Ishikawa (cell line): ENCODE measurements at regions not wholly inside any gene's neighbourhood (a gene's known extent, or its start where the extent isn't known, plus 50 kb on each side); places are given as distances from the start of the nearest gene placed in this dataset.

Source experiments
- CEBPB ChIP-seq: IDR thresholded peaks from 2 replicates; pipeline ENCODE4 v1.6.1; 2012
- CREB1 ChIP-seq: IDR thresholded peaks from 2 replicates; pipeline ENCODE4 v1.6.1; 2012; ENCODE audit warnings: low read depth
- EGR1 ChIP-seq: IDR thresholded peaks from 2 replicates; pipeline ENCODE4 v1.6.1; 2012
- EP300 ChIP-seq: IDR thresholded peaks from 2 replicates; pipeline ENCODE4 v1.6.1; 2012; ENCODE audit warnings: borderline replicate concordance
- FOXM1 ChIP-seq: IDR thresholded peaks from 2 replicates; pipeline ENCODE4 v1.6.1; 2012; ENCODE audit warnings: low read depth, borderline replicate concordance
- MAX ChIP-seq: IDR thresholded peaks from 2 replicates; pipeline ENCODE4 v1.6.1; 2012
- NFIC ChIP-seq: IDR thresholded peaks from 2 replicates; pipeline ENCODE4 v1.6.1; 2012
- RAD21 ChIP-seq: IDR thresholded peaks from 2 replicates; pipeline ENCODE4 v1.6.1; 2012; ENCODE audit warnings: low read depth
- REST ChIP-seq: IDR thresholded peaks from 2 replicates; pipeline ENCODE4 v1.6.1; 2012; ENCODE audit warnings: low read depth, mild to moderate bottlenecking
- TAF1 ChIP-seq: IDR thresholded peaks from 2 replicates; pipeline ENCODE4 v1.6.1; 2012; ENCODE audit warnings: low read depth, mild to moderate bottlenecking
- TCF12 ChIP-seq: IDR thresholded peaks from 2 replicates; pipeline ENCODE4 v1.6.1; 2012; ENCODE audit warnings: low read depth
- TEAD4 ChIP-seq: IDR thresholded peaks from 2 replicates; pipeline ENCODE4 v1.6.1; 2012
- USF1 ChIP-seq: IDR thresholded peaks from 2 replicates; pipeline ENCODE4 v1.6.1; 2012
- YY1 ChIP-seq: IDR thresholded peaks from 2 replicates; pipeline ENCODE4 v1.6.1; 2012; ENCODE audit warnings: low read depth
- ZBTB7A ChIP-seq: IDR thresholded peaks from 2 replicates; pipeline ENCODE4 v1.6.1; 2012; ENCODE audit warnings: low read depth

GRCh38 chr18:78898066-78898465 lies 81.6 kb upstream of the SALL3 start:
- no peak for TF ChIP-seq RAD21
- TF ChIP-seq NFIC: no peak
- no peak for TF ChIP-seq MAX
- TF ChIP-seq TCF12: no peak
- TF ChIP-seq USF1: no peak
- no peak for TF ChIP-seq YY1
- TF ChIP-seq TAF1: no peak
- no peak for TF ChIP-seq TEAD4
- no peak for TF ChIP-seq CEBPB
- TF ChIP-seq EP300: no peak
- TF ChIP-seq ZBTB7A: no peak

GRCh38 chr18:78898635-78899034 lies 81.0 kb upstream of the SALL3 start:
- TF ChIP-seq TAF1 (no peak), ZBTB7A (no peak), USF1 (no peak), MAX (no peak), NFIC (no peak)

- TF ChIP-seq FOXM1 (no peak), TEAD4 (no peak), NFIC (no peak), USF1 (no peak), MAX (no peak), REST (no peak), ZBTB7A (no peak), EGR1 (no peak), CREB1 (no peak), RAD21 (no peak), YY1 (no peak), CEBPB (no peak), TAF1 (no peak), EP300 (no peak), TCF12 (no peak)
Observed at GRCh38 chr18:78899241-78899640, 80.4 kb upstream of the SALL3 start.

- no peak for TF ChIP-seq CEBPB
- no peak for TF ChIP-seq TAF1
- TF ChIP-seq FOXM1: no peak
- TF ChIP-seq TEAD4: no peak
- no peak for TF ChIP-seq RAD21
- no peak for TF ChIP-seq USF1
- TF ChIP-seq YY1: no peak
- no peak for TF ChIP-seq MAX
- no peak for TF ChIP-seq EP300
- no peak for TF ChIP-seq REST
- no peak for TF ChIP-seq EGR1
- TF ChIP-seq NFIC: no peak
- no peak for TF ChIP-seq CREB1
- no peak for TF ChIP-seq ZBTB7A
- no peak for TF ChIP-seq TCF12
Observed at GRCh38 chr18:78900938-78901909, 78.4 kb upstream of the SALL3 start.
